ENCODE measurements at regions not wholly inside any gene's neighbourhood (a gene's known extent, or its start where the extent isn't known, plus 50 kb on each side); places are given as distances from the start of the nearest gene placed in this dataset.

DNA sequence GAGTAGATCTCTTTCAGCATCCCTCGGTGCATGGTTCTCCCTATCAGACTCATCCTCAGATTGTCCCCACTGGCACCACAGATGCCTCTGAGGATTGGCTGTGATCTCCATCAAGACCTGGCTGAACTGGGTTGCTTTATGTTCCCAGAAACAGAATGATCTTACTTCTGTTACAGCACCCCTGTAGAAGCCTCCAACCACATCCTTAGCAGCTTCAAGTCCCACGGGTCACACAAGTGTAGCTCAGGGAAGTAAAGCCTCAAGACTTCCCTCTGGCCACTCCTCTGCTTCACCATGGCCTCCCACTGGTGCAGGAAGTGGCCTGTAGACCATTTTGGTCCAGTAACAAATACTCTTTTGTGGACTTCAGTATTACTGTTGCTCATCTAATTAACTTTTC lies 566.4 kb upstream of the SUCLG2 start:
- no peak overlapping the region for H3K4me3 Mint-ChIP-seq
- H3K4me1 Mint-ChIP-seq = no peaks in the 10 kb centered on the region
- TF ChIP-seq, protein P1, sequence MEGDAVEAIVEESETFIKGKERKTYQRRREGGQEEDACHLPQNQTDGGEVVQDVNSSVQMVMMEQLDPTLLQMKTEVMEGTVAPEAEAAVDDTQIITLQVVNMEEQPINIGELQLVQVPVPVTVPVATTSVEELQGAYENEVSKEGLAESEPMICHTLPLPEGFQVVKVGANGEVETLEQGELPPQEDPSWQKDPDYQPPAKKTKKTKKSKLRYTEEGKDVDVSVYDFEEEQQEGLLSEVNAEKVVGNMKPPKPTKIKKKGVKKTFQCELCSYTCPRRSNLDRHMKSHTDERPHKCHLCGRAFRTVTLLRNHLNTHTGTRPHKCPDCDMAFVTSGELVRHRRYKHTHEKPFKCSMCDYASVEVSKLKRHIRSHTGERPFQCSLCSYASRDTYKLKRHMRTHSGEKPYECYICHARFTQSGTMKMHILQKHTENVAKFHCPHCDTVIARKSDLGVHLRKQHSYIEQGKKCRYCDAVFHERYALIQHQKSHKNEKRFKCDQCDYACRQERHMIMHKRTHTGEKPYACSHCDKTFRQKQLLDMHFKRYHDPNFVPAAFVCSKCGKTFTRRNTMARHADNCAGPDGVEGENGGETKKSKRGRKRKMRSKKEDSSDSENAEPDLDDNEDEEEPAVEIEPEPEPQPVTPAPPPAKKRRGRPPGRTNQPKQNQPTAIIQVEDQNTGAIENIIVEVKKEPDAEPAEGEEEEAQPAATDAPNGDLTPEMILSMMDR (conservative IDR thresholded peaks at IDR 0.05) = no peak
- no peaks in the 10 kb centered on the region for H3K27me3 Mint-ChIP-seq (ENCODE audit: low read depth)
- no peak for DNase-seq (ENCODE audit: low read depth, low spot score)
- H3K9me3 Mint-ChIP-seq = peaks cover 6% of the 10 kb centered on the region
- no peaks in the 10 kb centered on the region for H3K36me3 Mint-ChIP-seq (ENCODE audit: low read depth)
- H3K27ac Mint-ChIP-seq (ENCODE audit: unreplicated experiment) = no peak overlapping the region

DNA sequence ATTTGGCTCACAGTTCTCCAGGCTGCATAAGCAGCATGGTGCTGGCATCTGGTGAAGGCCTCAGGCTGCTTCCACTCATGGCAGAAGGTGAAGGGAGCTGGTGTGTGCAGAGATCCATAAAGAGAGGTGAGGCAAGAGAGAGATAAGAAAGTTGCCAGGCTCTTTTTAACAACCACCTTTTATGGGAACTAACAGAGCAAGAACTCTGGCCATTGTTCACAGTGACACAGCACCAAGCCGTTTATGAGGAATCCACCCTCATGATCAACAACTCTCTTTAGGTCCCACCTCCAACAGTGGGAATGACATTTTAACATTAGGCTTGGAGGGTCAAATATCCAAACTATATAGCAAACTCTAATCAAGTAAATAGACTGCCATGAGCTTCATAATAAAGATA lies 557.2 kb upstream of the SUCLG2 start:
- H3K27me3 Mint-ChIP-seq (ENCODE audit: low read depth) = no peaks in the 10 kb centered on the region

DNA sequence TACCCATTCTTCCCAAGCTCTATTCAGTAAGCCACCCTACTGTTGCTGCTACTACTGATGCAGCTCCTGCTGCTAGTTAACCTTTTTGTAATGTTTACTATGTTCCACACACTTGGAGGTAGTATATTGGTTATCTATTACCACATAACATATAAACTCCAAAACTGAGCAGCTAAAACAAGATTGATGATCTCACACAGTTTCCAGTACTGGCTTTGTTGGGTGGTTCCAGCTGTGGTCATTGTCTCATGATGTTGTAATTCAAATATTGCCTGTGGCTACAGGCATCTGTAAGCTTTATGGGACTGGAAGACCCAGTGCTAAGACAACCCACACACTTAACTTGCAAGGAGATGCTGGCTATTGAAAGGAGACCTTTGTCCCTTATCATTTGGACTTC lies 556.2 kb upstream of the SUCLG2 start:
- H3K4me3 Mint-ChIP-seq = no peak overlapping the region
- DNase-seq (ENCODE audit: low read depth, low spot score) = no peak
- H3K27me3 Mint-ChIP-seq (ENCODE audit: low read depth) = no peaks in the 10 kb centered on the region
- no peaks in the 10 kb centered on the region for H3K36me3 Mint-ChIP-seq (ENCODE audit: low read depth)
- H3K4me1 Mint-ChIP-seq = no peaks in the 10 kb centered on the region
- H3K27ac Mint-ChIP-seq (ENCODE audit: unreplicated experiment) = no peak overlapping the region
- TF ChIP-seq, protein P1 (conservative IDR thresholded peaks at IDR 0.05) = no peak
- peaks cover 4% of the 10 kb centered on the region for H3K9me3 Mint-ChIP-seq

More for the DNA sequence above, 557.2 kb upstream of the SUCLG2 start:
- DNase-seq (ENCODE audit: low read depth, low spot score) = no peak
- H3K36me3 Mint-ChIP-seq (ENCODE audit: low read depth) = no peaks in the 10 kb centered on the region
- H3K9me3 Mint-ChIP-seq = peaks cover under 1% of the 10 kb centered on the region
- H3K4me3 Mint-ChIP-seq = no peak overlapping the region
- TF ChIP-seq, protein P1 (conservative IDR thresholded peaks at IDR 0.05) = no peak
- no peaks in the 10 kb centered on the region for H3K4me1 Mint-ChIP-seq
- H3K27ac Mint-ChIP-seq (ENCODE audit: unreplicated experiment) = no peak overlapping the region

DNA sequence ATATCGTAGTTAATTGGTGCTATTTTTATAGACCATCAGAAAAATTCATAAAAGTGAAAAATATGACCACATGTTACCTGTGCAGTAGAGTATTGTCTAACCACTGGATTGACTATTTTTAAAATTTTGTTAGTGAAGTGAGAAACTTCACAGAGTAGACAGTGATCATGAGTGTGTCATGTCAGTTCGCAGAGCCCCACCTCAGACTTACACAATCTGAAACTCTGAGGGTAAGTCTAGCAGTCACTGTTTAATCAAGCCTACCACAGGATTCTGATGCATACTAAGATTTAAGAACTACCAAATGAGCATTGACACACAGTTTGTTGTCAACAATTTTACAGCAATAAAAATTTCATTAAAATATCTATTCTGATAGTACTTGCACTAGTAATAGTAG lies 552.9 kb upstream of the SUCLG2 start:
- peaks cover 7% of the 10 kb centered on the region for H3K9me3 Mint-ChIP-seq
- no peak for DNase-seq (ENCODE audit: low read depth, low spot score)
- H3K4me3 Mint-ChIP-seq = no peak overlapping the region
- H3K27me3 Mint-ChIP-seq (ENCODE audit: low read depth) = no peaks in the 10 kb centered on the region
- no peak overlapping the region for H3K27ac Mint-ChIP-seq (ENCODE audit: unreplicated experiment)
- TF ChIP-seq, protein P1 (conservative IDR thresholded peaks at IDR 0.05) = no peak
- no peaks in the 10 kb centered on the region for H3K4me1 Mint-ChIP-seq
- H3K36me3 Mint-ChIP-seq (ENCODE audit: low read depth) = no peaks in the 10 kb centered on the region

DNA sequence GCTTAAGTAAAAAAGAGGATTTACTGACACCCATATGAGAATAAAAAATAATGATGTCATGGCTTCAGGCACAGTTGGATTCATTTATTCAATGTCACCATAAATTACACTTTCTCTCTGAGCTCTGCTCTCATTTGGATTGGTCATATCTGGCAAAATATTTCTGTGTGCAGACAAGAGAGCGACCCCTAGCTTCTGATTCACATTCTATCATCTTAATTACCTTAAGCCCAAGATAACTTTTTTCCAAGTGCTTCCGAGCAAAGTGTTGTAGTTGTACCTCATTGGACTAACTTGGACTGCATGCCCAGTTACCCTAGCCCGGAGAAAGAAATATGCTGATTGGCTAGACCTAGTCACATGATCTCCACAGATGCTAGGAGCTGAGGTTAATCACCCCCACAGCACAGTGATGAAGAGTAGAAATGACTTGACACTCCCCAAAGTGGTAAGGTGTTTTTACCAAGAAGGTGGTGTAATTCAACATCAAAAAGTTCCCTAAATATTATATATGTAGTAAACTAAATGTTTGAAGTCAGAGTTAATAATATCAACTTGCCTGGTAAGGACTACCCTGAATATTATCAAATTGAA lies 552.2 kb upstream of the SUCLG2 start:
- H3K4me1 Mint-ChIP-seq = no peaks in the 10 kb centered on the region
- TF ChIP-seq, protein P1 (conservative IDR thresholded peaks at IDR 0.05) = no peak
- H3K4me3 Mint-ChIP-seq = no peak overlapping the region
- no peaks in the 10 kb centered on the region for H3K27me3 Mint-ChIP-seq (ENCODE audit: low read depth)
- H3K27ac Mint-ChIP-seq (ENCODE audit: unreplicated experiment) = no peak overlapping the region
- H3K36me3 Mint-ChIP-seq (ENCODE audit: low read depth) = no peaks in the 10 kb centered on the region
- peaks cover 7% of the 10 kb centered on the region for H3K9me3 Mint-ChIP-seq
- DNase-seq (ENCODE audit: low read depth, low spot score) = no peak
